HepG2 (cell line): ENCODE measurements at regions not wholly inside any gene's neighbourhood (a gene's known extent, or its start where the extent isn't known, plus 50 kb on each side); places are given as distances from the start of the nearest gene placed in this dataset.

Experiments used
- ATAC-seq: fragments of 200-7000 bp; cut with Tn5 transposase; 3 replicates; pipeline ENCODE4 v1.9.1; 2020; ENCODE audit warnings: mild to moderate bottlenecking, moderate library complexity
- BruUV-seq: library from RNA; stranded (reverse); fragments of 400-500 nt; replicated peaks from 2 replicates; lab custom pipeline; 2021; lab: Mats Ljungman, UMichigan
- CTCF ChIA-PET: fragments of 300-600 bp; formaldehyde crosslinking; extraction: SDS; loops from one replicate; lab custom pipeline; 2021; ENCODE audit warnings: low total read pairs, inconsistent platforms, low intra/inter-chr PET ratio; lab: Yijun Ruan, JAX
- POLR2A ChIA-PET: fragments of 350-600 bp; sonication (Branson Sonifier 250); formaldehyde crosslinking; loops from one replicate; lab custom pipeline; 2020; ENCODE audit warnings: antibody characterized with exemption, inconsistent platforms; lab: Yijun Ruan, JAX
- DNase-seq: peaks from one replicate; pipeline ENCODE4 v3.0.0-alpha.2; 2015; ENCODE audit warnings: low spot score
- FAIRE-seq: peaks from 3 replicates; lab custom pipeline; 2011; peaks lifted over from hg19 to GRCh38; lab: Jason Lieb, UNC
- H2AFZ ChIP-seq: one replicate; pipeline ENCODE4 v1.6.1; 2011; ENCODE audit warnings: low read length, inconsistent platforms
- H3K27ac ChIP-seq: fragments of 300-600 bp; 3 replicates; pipeline ENCODE4 v1.8.0; 2011; ENCODE audit warnings: mixed run types, mild to moderate bottlenecking, mixed read lengths, low read length, inconsistent platforms; ENCODE audit not compliant: insufficient read depth; ENCODE audit errors: extremely low read length
- H3K27me3 ChIP-seq, 2 experiments: fragments of 200-600 bp in 1 of 2; 2 replicates in 1 of 2; 3 replicates in 1 of 2; pipeline versions ENCODE4 v1.6.0 to v1.8.0; 2011; ENCODE audit warnings: low read length in 2 of 2, mild to moderate bottlenecking in 2 of 2, moderate library complexity in 2 of 2, inconsistent platforms in 1 of 2; ENCODE audit not compliant: insufficient read depth in 2 of 2, control insufficient read depth in 1 of 2
- H3K36me3 ChIP-seq, 2 experiments: fragments of 200-600 bp in 1 of 2; replicated peaks in 1 of 2; 2 replicates in 1 of 2; 3 replicates in 1 of 2; pipeline versions ENCODE4 v1.5.1 to v1.8.0; 2011; ENCODE audit warnings: low read length in 2 of 2, inconsistent platforms in 1 of 2; ENCODE audit not compliant: insufficient read depth in 2 of 2, control insufficient read depth in 1 of 2
- H3K4me1 ChIP-seq: 2 replicates; pipeline ENCODE4 v1.5.1; 2012; ENCODE audit warnings: low read length, inconsistent platforms; ENCODE audit not compliant: insufficient read depth
- H3K4me2 ChIP-seq: 2 replicates; pipeline ENCODE4 v1.6.0; 2011; ENCODE audit warnings: low read depth, low read length, inconsistent platforms
- H3K4me3 ChIP-seq, 3 experiments: fragments of 200-600 bp in 1 of 3; sonication (generic), shearing (Covaris generic) in 1 of 3; replicated peaks in 1 of 3; 2 replicates each; pipeline ENCODE4 v1.5.1; 2011 to 2016; ENCODE audit warnings: low read length in 3 of 3, inconsistent platforms in 2 of 3, low read depth in 2 of 3, mild to moderate bottlenecking in 2 of 3, control low read depth in 1 of 3, mixed read lengths in 1 of 3; ENCODE audit not compliant: insufficient read depth in 1 of 3
- H3K79me2 ChIP-seq: one replicate; pipeline ENCODE4 v1.6.1; 2011; ENCODE audit warnings: low read length, inconsistent platforms; ENCODE audit not compliant: insufficient read depth
- H3K9ac ChIP-seq: 2 replicates; pipeline ENCODE4 v1.6.0; 2011; ENCODE audit warnings: mild to moderate bottlenecking, low read depth, low read length, inconsistent platforms; ENCODE audit not compliant: insufficient read depth
- H3K9me3 ChIP-seq: 2 replicates; pipeline ENCODE4 v1.5.1; 2012; ENCODE audit warnings: mild to moderate bottlenecking, low read length
- H4K20me1 ChIP-seq: 2 replicates; pipeline ENCODE4 v1.6.0; 2011; ENCODE audit warnings: inconsistent platforms, mild to moderate bottlenecking, low read length, moderate library complexity; ENCODE audit not compliant: insufficient read depth
- ASH2L ChIP-seq: fragments of 300-600, 200-600 bp; sonication (generic); IDR thresholded peaks from 2 replicates; pipeline ENCODE4 v1.7.0; 2017; ENCODE audit warnings: low read depth, mild to moderate bottlenecking, moderate library complexity, mixed read lengths, low read length; ENCODE audit not compliant: insufficient read length
- CBX5 ChIP-seq: sonication (generic); formaldehyde crosslinking; IDR thresholded peaks from 2 replicates; pipeline ENCODE4 v1.4.0; 2020; ENCODE audit warnings: missing genetic modification reagents, borderline replicate concordance
- CHD2 ChIP-seq: IDR thresholded peaks from 2 replicates; pipeline ENCODE4 v1.6.1; 2011; ENCODE audit warnings: low read depth, low read length, improper control_type of control experiment
- EZH2 ChIP-seq: conservative IDR thresholded peaks from 2 replicates; pipeline ENCODE4 v1.6.1; 2012; ENCODE audit warnings: mild to moderate bottlenecking, low read depth, low read length, moderate library complexity
- FOXC1 ChIP-seq: sonication (generic); formaldehyde crosslinking; IDR thresholded peaks from 2 replicates; pipeline ENCODE4 v1.8.0; 2022; ENCODE audit warnings: mild to moderate bottlenecking, missing genetic modification reagents, borderline replicate concordance
- GMEB1 ChIP-seq: sonication (generic); formaldehyde crosslinking; IDR thresholded peaks from 2 replicates; pipeline ENCODE4 v1.5.1; 2020; ENCODE audit warnings: missing genetic modification reagents, mild to moderate bottlenecking, borderline replicate concordance
- MEIS1 ChIP-seq: sonication (generic); formaldehyde crosslinking; IDR thresholded peaks from 2 replicates; pipeline ENCODE4 v1.9.0; 2021; ENCODE audit warnings: mild to moderate bottlenecking, missing genetic modification reagents, moderate library complexity, borderline replicate concordance
- REPIN1 ChIP-seq: sonication (generic); formaldehyde crosslinking; IDR thresholded peaks from 2 replicates; pipeline ENCODE4 v1.8.0; 2022; ENCODE audit warnings: missing genetic modification reagents, low read depth, mild to moderate bottlenecking, borderline replicate concordance
- SOX13 ChIP-seq, 3 experiments: fragments of 450-650 bp in 1 of 3; sonication (generic) in 1 of 3; formaldehyde crosslinking in 1 of 3; IDR thresholded peaks in 2 of 3; conservative IDR thresholded peaks in 1 of 3; 2 replicates each; pipeline versions ENCODE4 v1.5.0 to v1.6.1; 2016 to 2020; ENCODE audit warnings: antibody characterized with exemption in 1 of 3, mild to moderate bottlenecking in 1 of 3, missing compliant biosample characterization in 1 of 3, missing genetic modification reagents in 1 of 3, moderate library complexity in 1 of 3
- ZBTB21 ChIP-seq: sonication (generic); formaldehyde crosslinking; IDR thresholded peaks from 2 replicates; pipeline ENCODE4 v1.4.0; 2020; ENCODE audit warnings: missing genetic modification reagents
- ZNF496 ChIP-seq: sonication (generic); formaldehyde crosslinking; IDR thresholded peaks from 2 replicates; pipeline ENCODE4 v1.8.1; 2023; ENCODE audit warnings: mild to moderate bottlenecking, moderate library complexity, missing genetic modification reagents; ENCODE audit not compliant: insufficient replicate concordance
- ZNF556 ChIP-seq: sonication (generic); formaldehyde crosslinking; IDR thresholded peaks from 2 replicates; pipeline ENCODE4 v1.4.0; 2020; ENCODE audit warnings: mild to moderate bottlenecking, missing genetic modification reagents, borderline replicate concordance
- WGBS: methylation state at CpG from one replicate; pipeline ENCODE4 v1.1.6; 2017; ENCODE audit warnings: low lambda C conversion rate; 5-methylcytosine and 5-hydroxymethylcytosine counted together
- in situ Hi-C: cut with HindIII; loops from 2 replicates; pipeline ENCODE4 v1.10.0; 2017; ENCODE audit warnings: low pct_unique_long_range_greater_than_20kb; ENCODE audit not compliant: extremely low pct_ligation_motif_present
- intact Hi-C: fragments of 100-400 bp; cut with micrococcal nuclease; formaldehyde crosslinking; loops from one replicate; pipeline ENCODE4 v1.10.0; 2022; ENCODE audit not compliant: unreplicated experiment

GRCh38 chr5:30831123-30831522 lies 362.4 kb upstream of the CDH6 start:
- Histone ChIP-seq H3K4me3 (no peak overlapping the region), H3K9me3 (no peaks in the 10 kb centered on the region), H3K27me3 (no peaks in the 10 kb centered on the region), H2AFZ (no peak overlapping the region), H3K36me3 (no peaks in the 10 kb centered on the region), H4K20me1 (no peaks in the 10 kb centered on the region), H3K9ac (no peak overlapping the region), H3K4me1 (no peaks in the 10 kb centered on the region), H3K79me2 (no peaks in the 10 kb centered on the region), H3K4me2 (no peak overlapping the region), H3K27ac (no peak overlapping the region)
- intact Hi-C loops: no loop called here
- in situ Hi-C loops: no loop called here
- POLR2A ChIA-PET: no interaction called here
- TF ChIP-seq REPIN1 (CRISPR knock-in tag) (no peak), MEIS1 (no peak), SOX13 (IDR thresholded peaks at IDR 0.05) (no peak), SOX13 (CRISPR knock-in tag; conservative IDR thresholded peaks at IDR 0.05 in 1 of 2, IDR thresholded peaks at IDR 0.05 in 1 of 2) (no peak), EZH2 (no peak), ZNF556 (CRISPR knock-in tag) (no peak), ZBTB21 (CRISPR knock-in tag) (no peak), ZNF496 (CRISPR knock-in tag) (no peak), CHD2 (no peak), GMEB1 (CRISPR knock-in tag) (no peak), ASH2L (no peak), CBX5 (CRISPR knock-in tag) (no peak), FOXC1 (CRISPR knock-in tag) (no peak)
- no peak for FAIRE-seq
- CTCF ChIA-PET: no interaction called here
- 1% methylated on average over 3 of the region's 3 CpGs for WGBS
- ATAC-seq: no peak
- no peak for DNase-seq
- BruUV-seq: no TSS peak
